SK-N-SH (cell line): ENCODE measurements at regions not wholly inside any gene's neighbourhood (a gene's known extent, or its start where the extent isn't known, plus 50 kb on each side); places are given as distances from the start of the nearest gene placed in this dataset.

Experiments
- CTCF ChIA-PET: fragments of 300-600, 350-600 bp; formaldehyde crosslinking; extraction: SDS; loops from one replicate; lab custom pipeline; 2021; lab: Yijun Ruan, JAX
- POLR2A ChIA-PET: fragments of 350-600 bp; sonication (Branson Sonifier 250); formaldehyde crosslinking; extraction: SDS; loops from one replicate; lab custom pipeline; 2020; ENCODE audit warnings: antibody characterized with exemption, inconsistent platforms; lab: Yijun Ruan, JAX
- DNase-seq: peaks from one replicate; pipeline ENCODE4 v3.0.0; 2012
- H2AFZ ChIP-seq: fragments of 200-600 bp; sonication (generic); 2 replicates; pipeline ENCODE4 v1.8.1; 2016; ENCODE audit warnings: antibody characterized with exemption, mild to moderate bottlenecking, low read depth
- H3F3A ChIP-seq: fragments of 200-600 bp; sonication (generic); replicated peaks from 2 replicates; pipeline ENCODE3; 2016; ENCODE audit warnings: antibody characterized with exemption, mild to moderate bottlenecking; ENCODE audit not compliant: insufficient read depth
- H3K27ac ChIP-seq, 2 experiments: fragments of 200-500 bp in 1 of 2; fragments of 200-600 bp in 1 of 2; sonication (Bioruptor generic) in 1 of 2; sonication (generic), shearing (Covaris generic) in 1 of 2; 2 replicates each; pipeline versions ENCODE4 v1.5.1 to v1.6.1; 2014 to 2016; ENCODE audit warnings: low read depth in 2 of 2, inconsistent platforms in 1 of 2, low read length in 1 of 2, mild to moderate bottlenecking in 1 of 2, mixed read lengths in 1 of 2
- H3K27me3 ChIP-seq: fragments of 200-600 bp; sonication (generic), shearing (Covaris generic); 2 replicates; pipeline ENCODE4 v1.6.1; 2016; ENCODE audit warnings: mixed run types; ENCODE audit not compliant: insufficient read depth
- H3K36me3 ChIP-seq, 2 experiments: fragments of 200-500 bp in 1 of 2; fragments of 200-600 bp in 1 of 2; sonication (Bioruptor generic) in 1 of 2; sonication (generic) in 1 of 2; replicated peaks in 1 of 2; 2 replicates each; pipeline versions ENCODE3 to v1.5.1; 2014 to 2016; ENCODE audit warnings: low read length in 1 of 2, mild to moderate bottlenecking in 1 of 2; ENCODE audit not compliant: insufficient read depth in 2 of 2, control insufficient read depth in 1 of 2
- H3K4me1 ChIP-seq, 2 experiments: fragments of 200-500 bp in 1 of 2; fragments of 200-600 bp in 1 of 2; sonication (Bioruptor generic) in 1 of 2; sonication (generic), shearing (Covaris generic) in 1 of 2; 2 replicates each; pipeline versions ENCODE4 v1.5.1 to v1.6.1; 2014 to 2016; ENCODE audit warnings: low read depth in 1 of 2, low read length in 1 of 2, mixed run types in 1 of 2; ENCODE audit not compliant: insufficient read depth in 2 of 2, control insufficient read depth in 1 of 2
- H3K4me2 ChIP-seq: fragments of 200-600 bp; sonication (generic), shearing (Covaris generic); 2 replicates; pipeline ENCODE4 v1.6.1; 2017; ENCODE audit warnings: mixed run types
- H3K4me3 ChIP-seq, 2 experiments: fragments of 200-500 bp in 1 of 2; fragments of 200-600 bp in 1 of 2; sonication (Bioruptor generic) in 1 of 2; sonication (generic), shearing (Covaris generic) in 1 of 2; 2 replicates each; pipeline versions ENCODE4 v1.5.1 to v1.8.1; 2014 to 2016; ENCODE audit warnings: low read depth in 2 of 2, inconsistent platforms in 1 of 2, low read length in 1 of 2, mild to moderate bottlenecking in 1 of 2, mixed read lengths in 1 of 2, moderate library complexity in 1 of 2
- H3K79me2 ChIP-seq: fragments of 200-600 bp; sonication (generic); 2 replicates; pipeline ENCODE4 v1.8.1; 2017; ENCODE audit warnings: mild to moderate bottlenecking; ENCODE audit not compliant: insufficient read depth
- H3K9ac ChIP-seq: fragments of 200-600 bp; sonication (generic); 2 replicates; pipeline ENCODE4 v1.6.1; 2017; ENCODE audit warnings: mixed run types
- H3K9me2 ChIP-seq: fragments of 200-600 bp; sonication (generic); 2 replicates; pipeline ENCODE4 v1.6.1; 2017; ENCODE audit warnings: mixed run types
- H3K9me3 ChIP-seq: fragments of 200-600 bp; sonication (generic); 2 replicates; pipeline ENCODE4 v1.6.1; 2017; ENCODE audit warnings: mixed run types, mild to moderate bottlenecking, moderate library complexity
- H4K20me1 ChIP-seq: fragments of 200-600 bp; sonication (generic); 2 replicates; pipeline ENCODE4 v1.6.1; 2017; ENCODE audit warnings: mild to moderate bottlenecking, mixed run types; ENCODE audit not compliant: insufficient read depth
- CTCF ChIP-seq: fragments of 200-600 bp; sonication (generic); IDR thresholded peaks from 2 replicates; pipeline ENCODE4 v1.6.1; 2017; ENCODE audit warnings: antibody characterized with exemption, mild to moderate bottlenecking, moderate library complexity
- EP300 ChIP-seq, 2 experiments: IDR thresholded peaks; 2 replicates each; pipeline versions ENCODE4 v1.4.0 to v1.6.1; 2012; ENCODE audit warnings: borderline replicate concordance in 1 of 2, low read depth in 1 of 2, low read length in 1 of 2
- EZH2phosphoT487 ChIP-seq: fragments of 200-600 bp; sonication (generic); IDR thresholded peaks from 2 replicates; pipeline ENCODE4 v1.6.1; 2017; ENCODE audit warnings: low read depth, mixed run types, mild to moderate bottlenecking, antibody characterized with exemption, moderate library complexity, borderline replicate concordance
- FOXJ3 ChIP-seq: sonication (generic); formaldehyde crosslinking; IDR thresholded peaks from 2 replicates; pipeline ENCODE4 v1.5.1; 2020; ENCODE audit warnings: mild to moderate bottlenecking, missing genetic modification reagents
- FOXM1 ChIP-seq: IDR thresholded peaks from 2 replicates; pipeline ENCODE4 v1.4.0; 2012; ENCODE audit warnings: low read depth, mild to moderate bottlenecking
- GABPA ChIP-seq: IDR thresholded peaks from 2 replicates; pipeline ENCODE4 v1.4.0; 2012; ENCODE audit warnings: low read depth, mild to moderate bottlenecking
- GATA2 ChIP-seq: sonication (generic); formaldehyde crosslinking; IDR thresholded peaks from 2 replicates; pipeline ENCODE4 v1.5.0; 2020; ENCODE audit warnings: mild to moderate bottlenecking, missing genetic modification reagents
- IRF3 ChIP-seq: fragments of 150-350 bp; IDR thresholded peaks from 2 replicates; pipeline ENCODE4 v1.6.1; 2016; ENCODE audit warnings: mild to moderate bottlenecking, low read depth, low read length
- JUND ChIP-seq: IDR thresholded peaks from 2 replicates; pipeline ENCODE4 v1.4.0; 2012
- MAX ChIP-seq: IDR thresholded peaks from 2 replicates; pipeline ENCODE4 v1.4.0; 2012; ENCODE audit warnings: low read depth
- MEF2A ChIP-seq: IDR thresholded peaks from 2 replicates; pipeline ENCODE4 v1.4.0; 2012; ENCODE audit warnings: low read depth, borderline replicate concordance
- MXI1 ChIP-seq: IDR thresholded peaks from 2 replicates; pipeline ENCODE4 v1.6.1; 2012; ENCODE audit warnings: mild to moderate bottlenecking, low read depth, low read length, improper control_type of control experiment
- RCOR1 ChIP-seq: fragments of 150-350 bp; IDR thresholded peaks from 2 replicates; pipeline ENCODE4 v1.6.1; 2017; ENCODE audit warnings: antibody characterized with exemption, low read length
- SIN3A ChIP-seq: IDR thresholded peaks from 2 replicates; pipeline ENCODE4 v1.6.1; 2012; ENCODE audit warnings: low read depth, mild to moderate bottlenecking, low read length, moderate library complexity, borderline replicate concordance
- TCF12 ChIP-seq: IDR thresholded peaks from 2 replicates; pipeline ENCODE4 v1.4.0; 2012
- YY1 ChIP-seq: IDR thresholded peaks from 2 replicates; pipeline ENCODE4 v1.4.0; 2012; ENCODE audit warnings: low read depth, mild to moderate bottlenecking
- ZBTB33 ChIP-seq: IDR thresholded peaks from 2 replicates; pipeline ENCODE4 v1.4.0; 2012; ENCODE audit warnings: low read depth, borderline replicate concordance
- WGBS: methylation state at CpG from one replicate; pipeline ENCODE4 v1.1.6; 2017; ENCODE audit warnings: low lambda C conversion rate; 5-methylcytosine and 5-hydroxymethylcytosine counted together

- Histone ChIP-seq H3K9me3 (no peaks in the 10 kb centered on the region), H2AFZ (no peak overlapping the region), H3K4me1 (no peaks in the 10 kb centered on the region), H3K4me2 (no peak overlapping the region), H3K27me3 (no peaks in the 10 kb centered on the region), H3K27ac (no peak overlapping the region), H3K79me2 (no peaks in the 10 kb centered on the region), H3K4me3 (no peak overlapping the region), H3F3A (no peaks in the 10 kb centered on the region), H4K20me1 (no peaks in the 10 kb centered on the region), H3K9me2 (no peaks in the 10 kb centered on the region), H3K9ac (no peak overlapping the region), H3K36me3 (no peaks in the 10 kb centered on the region)
- POLR2A ChIA-PET, result no interaction called here
- CTCF ChIA-PET, result interaction anchor here (0.9 kb wide), 1 partner anchor 46 kb away, joined by 3 read pairs; no protein-coding TSS in a partner anchor
- 22% methylated on average over 7 of the region's 8 CpGs for WGBS
- no peak for TF ChIP-seq FOXJ3
- no peak for TF ChIP-seq MXI1
- TF ChIP-seq MAX, result no peak
- no peak for TF ChIP-seq EZH2phosphoT487
- no peak for TF ChIP-seq CTCF
- no peak for TF ChIP-seq MEF2A
- TF ChIP-seq SIN3A, result no peak
- TF ChIP-seq YY1, result no peak
- no peak for TF ChIP-seq RCOR1
- TF ChIP-seq GATA2 (CRISPR knock-in tag), result no peak
- TF ChIP-seq IRF3, result no peak
- no peak for TF ChIP-seq ZBTB33
- no peak for TF ChIP-seq EP300 (IDR thresholded peaks at IDR 0.05; ENCODE audit: borderline replicate concordance in 1 of 2, low read depth in 1 of 2, low read length in 1 of 2)
- TF ChIP-seq GABPA, result no peak
- no peak for TF ChIP-seq JUND
- TF ChIP-seq TCF12, result no peak
- no peak for TF ChIP-seq FOXM1
- DNase-seq, result no peak
Observed at GRCh38 chr22:49259839-49260615, 567.6 kb downstream of the BRD1 start.
